ENCODE measurements at regions not wholly inside any gene's neighbourhood (a gene's known extent, or its start where the extent isn't known, plus 50 kb on each side); places are given as distances from the start of the nearest gene placed in this dataset.
"Not testable (repeated sequence)": the region's sequence is repeated elsewhere in the genome, so short reads cannot be mapped to it uniquely, and the experiment has no call there.

DNA sequence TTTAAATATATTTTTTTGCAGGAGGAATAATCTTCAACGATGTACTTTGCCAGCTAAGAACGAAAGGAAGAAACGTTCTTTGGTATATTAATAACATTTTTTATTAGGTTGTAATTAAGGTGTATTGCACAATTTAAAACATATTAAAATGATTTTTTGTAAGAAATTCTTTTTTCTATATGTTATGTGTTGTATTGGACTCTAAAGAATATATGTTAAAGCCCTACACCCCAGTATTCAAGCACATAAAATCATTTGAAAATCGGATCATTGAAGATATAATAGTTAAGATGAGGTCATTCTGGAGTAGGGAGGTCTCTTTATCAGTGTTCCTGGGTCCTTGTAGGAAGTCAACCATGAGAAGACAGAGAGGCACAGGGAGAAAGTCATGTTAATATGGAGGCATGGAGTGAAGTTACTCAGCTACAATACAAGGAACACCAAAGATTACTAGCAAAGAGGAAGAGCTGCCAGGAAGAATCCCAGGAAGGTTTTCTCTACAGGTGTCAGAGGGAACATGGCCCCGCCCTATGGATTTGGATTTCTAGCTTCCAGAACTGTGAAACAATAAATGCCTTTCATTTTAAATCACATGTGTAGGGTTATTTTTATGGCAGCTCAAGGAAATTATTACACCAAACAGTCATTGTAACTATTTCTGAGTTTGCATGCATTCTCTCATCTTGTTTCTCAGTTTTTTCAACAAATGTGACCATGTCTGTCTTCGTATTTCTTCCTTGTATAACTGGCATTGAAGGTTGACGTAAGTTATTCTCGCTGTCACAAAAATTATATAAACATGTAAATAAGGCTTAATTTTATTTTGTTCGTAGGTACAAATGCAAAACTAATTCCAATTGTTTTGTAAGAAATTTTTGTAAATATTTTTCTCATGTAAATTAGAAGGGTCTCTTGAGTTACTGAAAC lies 75.4 kb upstream of the VPREB1 start:
- DNase-seq: no peak

DNA sequence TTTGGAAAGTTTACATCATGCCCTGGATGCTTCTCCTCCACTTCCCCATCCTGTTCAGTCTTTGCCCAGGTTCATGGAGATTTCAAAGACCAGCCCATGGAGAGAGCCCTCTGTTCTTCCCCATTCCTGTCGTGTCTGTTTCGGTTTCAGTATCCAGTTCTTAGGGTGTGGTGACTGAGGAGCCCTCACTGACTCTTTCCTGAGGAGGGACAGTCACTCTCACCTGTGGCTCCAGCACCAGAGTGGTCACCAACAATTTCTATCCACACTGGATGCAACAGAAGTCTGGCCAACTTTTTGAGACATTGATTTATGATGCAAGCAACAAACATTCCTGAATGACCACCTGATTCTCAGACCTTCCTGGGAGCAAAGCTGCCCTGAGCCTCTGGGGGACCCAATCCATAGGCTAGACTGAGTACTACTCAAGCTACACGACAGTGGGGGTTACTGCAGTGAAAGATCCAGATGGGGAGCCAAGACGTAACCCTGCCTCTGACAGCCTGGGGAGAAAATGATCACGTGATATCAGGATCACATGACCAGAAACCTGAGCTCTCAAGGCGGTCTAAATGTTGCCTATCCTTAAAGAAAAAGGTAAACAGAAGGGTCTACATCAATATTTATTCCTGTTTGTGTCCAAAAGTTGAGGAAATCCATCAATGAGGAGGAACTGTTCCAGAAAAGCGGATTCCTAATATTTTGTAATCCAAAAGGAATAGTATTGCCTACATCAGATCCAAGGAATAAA lies 76.2 kb upstream of the VPREB1 start:
- DNase-seq: no peak

DNA sequence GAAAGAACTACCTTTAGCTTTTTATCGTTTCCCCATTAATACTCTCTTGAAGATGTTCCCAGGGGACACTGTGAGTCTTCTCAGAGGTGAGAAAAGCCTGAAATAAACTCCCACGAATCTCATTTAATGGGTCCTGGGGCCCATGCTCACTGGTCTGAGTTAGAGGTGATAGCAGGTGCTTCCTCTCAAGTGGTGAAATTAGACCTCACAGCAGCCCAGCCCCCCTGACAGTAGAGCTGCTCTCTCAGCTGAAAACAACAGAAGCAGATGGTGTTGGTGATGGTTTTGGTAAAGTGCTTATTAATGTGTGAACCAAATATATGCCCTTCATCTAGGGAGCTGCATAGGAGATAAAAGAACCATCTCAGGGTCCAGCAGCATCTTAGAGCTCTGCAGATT lies 76.8 kb upstream of the VPREB1 start:
- DNase-seq: no peak

DNA sequence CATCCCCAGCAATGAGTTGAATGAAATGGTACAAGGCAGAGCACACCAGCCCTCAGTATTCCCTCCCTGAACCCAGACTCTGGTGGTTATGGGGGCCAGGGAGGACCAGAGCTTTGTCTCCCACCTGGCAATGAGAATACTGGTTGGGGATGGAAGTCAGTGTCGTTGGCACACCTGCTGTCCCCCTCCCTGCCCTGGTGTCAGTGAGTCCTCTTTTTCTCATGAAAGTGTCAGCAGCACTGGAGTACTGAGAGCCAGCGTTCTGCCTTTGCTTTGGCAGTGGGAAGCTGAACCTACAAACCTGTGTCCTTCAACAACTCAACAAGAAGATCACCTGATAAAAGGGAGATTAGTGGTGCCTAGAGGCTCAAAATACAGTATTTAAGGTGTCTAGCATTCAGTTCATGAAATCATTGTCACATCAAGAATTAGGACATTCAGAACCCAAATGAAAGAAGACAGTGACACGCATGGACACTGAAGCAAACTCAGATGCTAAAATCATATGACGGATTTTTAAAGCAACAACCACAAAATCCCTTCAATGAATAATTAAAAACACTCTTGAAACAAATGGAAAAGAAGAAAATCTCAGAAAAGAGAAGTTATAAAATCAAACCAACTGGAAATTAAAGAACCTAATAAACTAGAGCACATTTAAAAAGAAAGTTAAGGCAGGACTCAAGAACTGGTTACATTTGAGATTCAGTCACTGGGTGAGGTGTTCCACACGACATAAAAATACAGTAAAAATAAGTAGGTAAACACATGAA lies 77.5 kb upstream of the VPREB1 start:
- DNase-seq: no peak

DNA sequence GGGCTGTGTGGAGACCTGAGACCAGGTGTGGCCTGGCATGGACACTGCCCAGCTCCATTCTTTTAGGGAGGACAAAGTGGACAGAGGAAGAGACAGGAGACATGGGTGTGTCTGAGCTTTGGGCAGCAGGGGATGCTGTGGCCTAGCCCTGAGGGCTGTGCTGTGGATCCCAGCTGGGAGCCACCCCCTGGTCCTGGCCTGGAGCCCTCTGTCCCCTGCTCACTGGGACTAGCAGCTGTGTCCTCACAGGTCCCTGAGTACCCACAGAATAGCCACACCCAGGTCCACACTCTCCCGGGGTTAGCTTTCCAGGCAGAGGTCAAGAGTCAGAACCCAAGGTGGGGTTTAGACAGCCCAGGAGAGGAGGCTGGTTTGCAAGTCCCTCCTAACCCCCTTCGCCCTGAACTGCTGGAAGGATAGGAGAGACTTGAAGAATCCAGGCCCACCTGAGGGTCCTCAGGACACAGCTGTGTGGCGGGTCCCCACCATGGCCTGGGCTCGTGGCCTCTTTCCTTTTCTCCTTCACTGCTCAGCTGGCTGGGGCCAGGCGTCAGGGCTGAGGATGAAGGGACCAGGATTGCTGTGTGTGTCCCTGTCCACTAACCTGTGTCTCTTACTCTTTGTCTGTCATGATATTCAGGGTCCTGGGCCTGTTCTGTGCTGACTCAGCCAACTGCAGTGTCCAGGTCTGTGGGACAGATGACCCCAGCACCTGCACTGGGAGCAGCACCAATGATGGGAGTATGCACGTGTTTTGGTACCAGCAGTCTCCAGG lies 78.5 kb upstream of the VPREB1 start:
- no peak for DNase-seq

DNA sequence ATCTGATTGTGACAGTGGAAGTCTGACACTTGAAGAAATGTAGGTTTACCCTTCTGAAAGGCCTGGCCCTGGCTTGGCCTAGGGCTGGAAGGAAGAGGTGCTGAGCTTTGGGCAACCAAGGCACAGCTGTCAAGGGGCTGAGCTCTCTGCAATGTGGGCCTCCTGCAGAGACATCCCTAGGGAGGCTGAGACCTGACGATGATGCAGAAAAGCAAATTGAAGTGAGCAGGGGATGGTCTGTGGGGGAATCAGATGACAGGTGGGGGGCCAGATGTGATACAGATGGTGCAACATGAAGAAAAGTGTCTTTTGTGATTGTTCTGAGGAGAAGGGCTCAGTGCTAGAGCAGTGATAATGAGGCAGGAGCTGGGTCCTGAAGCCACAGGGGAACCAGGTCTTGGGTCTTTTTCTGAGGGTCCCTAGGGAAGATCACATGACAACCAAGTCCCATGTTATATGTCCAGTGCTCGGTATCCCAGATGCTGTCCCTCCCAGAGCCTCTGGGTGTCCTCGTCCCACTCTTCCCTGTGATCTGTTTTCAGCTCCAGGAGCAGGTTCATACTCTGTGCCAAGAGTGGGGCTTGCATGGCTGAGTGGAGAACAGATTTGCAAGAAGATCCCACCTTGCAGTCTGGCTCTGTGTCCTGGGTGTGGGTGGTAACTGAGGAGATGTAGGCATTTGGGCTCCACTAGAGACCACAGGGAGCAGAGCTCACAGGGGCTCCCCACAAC lies 79.9 kb upstream of the VPREB1 start:
- DNase-seq: no peak

DNA sequence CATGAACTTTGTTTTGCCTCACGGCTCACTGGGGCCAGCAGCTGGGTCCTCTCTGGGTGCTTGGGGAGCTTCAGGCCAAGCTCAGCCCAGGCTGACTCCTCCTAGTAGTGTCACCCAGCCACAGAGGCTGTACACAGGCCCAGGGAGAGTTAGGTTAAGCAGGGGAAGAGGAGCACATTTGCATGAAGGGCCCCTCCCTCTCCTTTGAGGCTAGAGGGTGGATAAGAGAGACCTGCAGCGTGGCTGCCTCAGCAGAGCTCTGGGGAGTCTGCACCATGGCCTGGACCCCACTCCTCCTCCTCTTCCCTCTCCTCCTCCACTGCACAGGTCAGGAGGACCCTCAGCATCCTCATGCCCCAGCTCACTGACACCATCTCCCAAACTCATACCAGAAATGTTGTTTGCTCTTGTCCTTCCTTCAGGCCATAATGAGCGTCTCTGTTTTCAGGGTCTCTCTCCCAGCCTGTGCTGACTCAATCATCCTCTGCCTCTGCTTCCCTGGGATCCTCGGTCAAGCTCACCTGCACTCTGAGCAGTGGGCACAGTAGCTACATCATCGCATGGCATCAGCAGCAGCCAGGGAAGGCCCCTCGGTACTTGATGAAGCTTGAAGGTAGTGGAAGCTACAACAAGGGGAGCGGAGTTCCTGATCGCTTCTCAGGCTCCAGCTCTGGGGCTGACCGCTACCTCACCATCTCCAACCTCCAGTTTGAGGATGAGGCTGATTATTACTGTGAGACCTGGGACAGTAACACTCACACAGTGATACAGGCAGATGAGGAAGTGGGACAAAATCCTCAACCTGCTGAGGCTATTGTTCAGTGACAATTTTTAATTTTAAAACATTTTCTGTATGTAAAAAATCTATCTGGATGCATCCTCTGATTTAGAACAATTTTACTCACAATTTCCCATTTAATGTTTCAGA lies 82.4 kb upstream of the VPREB1 start:
- DNase-seq: no peak

DNA sequence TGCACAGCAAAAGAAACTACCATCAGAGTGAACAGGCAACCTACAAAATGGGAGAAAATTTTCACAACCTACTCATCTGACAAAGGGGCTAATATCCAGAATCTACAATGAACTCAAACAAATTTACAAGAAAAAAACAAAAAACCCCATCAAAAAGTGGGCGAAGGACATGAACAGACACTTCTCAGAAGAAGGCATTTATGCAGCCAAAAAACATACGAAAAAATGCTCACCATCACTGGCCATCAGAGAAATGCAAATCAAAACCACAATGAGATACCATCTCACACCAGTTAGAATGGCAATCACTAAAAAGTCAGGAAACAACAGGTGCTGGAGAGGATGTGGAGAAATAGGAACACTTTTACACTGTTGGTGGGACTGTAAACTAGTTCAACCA lies 83.8 kb upstream of the VPREB1 start:
- not testable (repeated sequence) for DNase-seq

DNA sequence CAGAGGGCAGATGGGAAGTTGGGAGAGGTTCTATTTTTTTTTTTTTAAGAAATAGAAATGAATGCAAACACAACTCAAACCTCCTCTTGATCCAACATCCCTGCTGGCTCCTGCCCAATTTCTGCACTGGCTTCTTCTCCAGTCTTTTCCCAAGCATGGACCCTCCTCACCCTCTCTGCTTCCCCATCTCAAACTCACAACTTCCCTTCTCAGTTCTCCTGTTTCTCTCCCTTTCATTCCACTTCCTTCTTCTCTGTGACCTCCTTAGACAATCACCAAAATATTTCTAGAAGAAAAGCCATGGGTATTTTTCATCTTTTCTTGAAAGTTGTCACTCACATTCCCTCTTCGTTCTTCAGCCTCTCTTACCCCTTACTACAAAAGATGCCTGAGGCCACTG lies 85.2 kb upstream of the VPREB1 start:
- no peak for DNase-seq

DNA sequence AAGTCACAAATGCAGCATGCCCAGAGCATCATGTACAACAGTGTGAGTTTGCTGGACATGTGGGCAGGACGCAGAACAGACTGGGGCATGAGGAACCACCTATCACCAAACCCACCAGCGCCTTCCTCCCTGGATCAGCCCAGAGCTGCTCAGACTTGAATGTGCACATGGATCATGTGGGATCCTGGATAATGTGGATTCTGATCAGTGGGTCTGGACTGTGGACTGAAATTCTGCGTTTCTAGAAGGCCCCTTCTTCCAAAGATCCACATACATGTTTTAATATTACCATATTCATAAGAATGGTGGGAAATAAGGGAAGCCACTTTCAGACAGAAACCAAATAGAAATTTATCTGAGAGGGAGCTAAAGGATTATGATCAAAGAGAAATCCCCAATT lies 85.6 kb upstream of the VPREB1 start:
- no peak for DNase-seq

DNA sequence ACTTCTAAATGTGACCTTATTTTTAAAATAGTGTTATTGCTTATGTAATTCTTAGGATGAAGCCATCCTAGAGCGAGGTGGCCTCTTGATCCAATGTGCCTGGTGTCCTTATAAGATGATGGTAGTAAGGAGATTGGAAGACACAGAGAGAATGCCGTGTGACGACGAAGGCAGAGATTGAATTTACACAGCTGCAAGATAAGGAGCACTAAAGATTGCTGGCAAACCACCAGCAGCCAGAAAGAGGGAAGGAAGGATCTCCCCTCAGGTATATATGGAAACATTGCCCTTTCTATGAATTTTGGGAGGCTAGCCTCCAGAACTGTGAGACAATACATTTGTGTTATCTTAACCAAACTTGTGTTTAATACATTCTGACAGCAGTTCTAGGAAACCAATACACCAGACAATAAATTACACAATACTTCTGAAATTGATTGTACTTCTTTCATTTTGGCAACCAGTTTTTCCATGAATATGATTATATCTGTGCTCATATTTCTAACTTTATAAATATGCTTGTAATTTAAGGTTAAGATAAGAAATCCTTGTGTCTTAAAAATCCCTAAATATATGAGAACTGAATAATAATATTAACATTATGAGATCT lies 86.3 kb upstream of the VPREB1 start:
- DNase-seq: no peak

DNA sequence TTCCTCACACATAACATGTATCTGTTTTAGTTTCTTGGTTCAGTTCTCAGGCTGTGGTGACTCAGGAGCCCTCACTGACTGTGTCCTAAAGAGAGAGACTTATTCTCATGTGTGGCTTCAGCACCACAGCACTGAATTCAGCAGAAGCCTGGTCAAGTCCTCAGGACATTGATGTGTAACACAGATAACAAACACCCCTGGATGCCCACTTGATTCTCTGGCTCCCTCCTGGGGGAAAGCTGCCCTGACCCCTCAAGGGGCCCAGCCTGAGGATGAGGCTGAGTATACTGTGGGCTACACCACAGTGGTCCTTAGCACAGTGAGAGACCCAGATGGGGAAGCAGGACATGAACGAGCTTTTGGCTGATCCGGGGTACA lies 87.2 kb upstream of the VPREB1 start:
- DNase-seq: no peak

DNA sequence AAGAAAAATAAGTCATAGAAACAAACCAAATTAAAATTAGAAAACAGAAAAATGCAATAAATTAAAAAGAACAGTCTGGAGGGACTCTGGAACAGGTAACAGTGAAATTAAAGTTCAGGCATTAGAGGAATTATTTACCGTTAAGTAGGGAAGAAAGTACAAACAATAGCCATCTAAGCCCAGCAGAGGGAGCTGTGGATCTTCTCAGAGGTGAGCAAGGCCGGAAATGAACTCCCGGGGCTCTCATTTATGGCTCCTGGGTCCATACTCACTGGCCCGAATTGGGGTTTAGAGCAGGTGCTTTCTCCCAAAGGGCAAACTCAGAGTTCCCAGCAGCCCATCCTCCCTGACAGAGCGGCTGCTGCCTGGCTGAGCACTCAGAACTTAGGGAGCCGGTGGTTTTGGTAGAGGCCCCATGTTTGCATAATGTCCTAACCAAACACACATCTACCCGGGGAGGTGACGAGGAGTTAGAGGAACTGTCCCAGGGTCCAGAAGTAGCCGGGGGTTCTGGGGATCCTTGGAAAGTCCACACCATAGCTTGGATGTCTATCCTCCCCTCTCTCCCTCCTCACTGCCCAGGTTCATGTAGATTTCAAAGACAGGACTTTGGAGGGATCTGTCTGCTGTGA lies 87.8 kb upstream of the VPREB1 start:
- peak; percentile 61 for DNase-seq

DNA sequence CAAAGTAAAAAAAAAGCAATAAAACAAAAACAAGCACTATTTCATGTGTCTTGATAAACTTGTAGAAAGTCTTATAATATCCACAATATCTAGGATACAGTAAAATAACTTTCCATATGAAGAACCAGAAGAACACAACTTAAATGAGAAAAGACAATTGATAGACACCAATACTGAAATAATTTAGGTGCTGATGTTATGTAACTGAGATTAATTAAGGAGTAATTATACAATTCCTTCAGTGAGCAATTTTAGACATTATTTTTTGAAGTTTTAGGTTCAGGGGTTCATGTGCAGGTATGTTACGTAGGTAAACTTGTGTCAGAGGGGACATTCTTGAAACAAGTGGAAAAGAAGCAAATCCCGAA lies 88.3 kb upstream of the VPREB1 start:
- no peak for DNase-seq

DNA sequence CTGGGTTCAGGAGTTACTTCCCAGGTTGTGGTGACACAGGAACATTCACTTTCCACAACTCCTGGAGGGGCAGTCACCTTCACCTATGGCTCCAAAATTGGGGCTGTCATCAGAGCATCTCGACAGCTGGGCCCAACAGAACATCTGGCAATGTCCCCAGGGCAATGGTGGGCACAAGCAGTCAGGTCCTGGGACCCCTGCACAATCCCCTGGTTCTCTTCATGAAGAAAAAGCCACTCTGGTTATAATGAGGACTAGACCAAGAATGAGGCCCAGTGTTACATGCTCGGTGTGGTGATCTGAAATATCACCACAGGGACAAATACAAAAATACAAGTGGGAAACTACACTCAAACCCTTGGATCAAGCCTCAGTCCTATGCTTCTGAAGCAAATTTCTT lies 89.0 kb upstream of the VPREB1 start:
- no peak for DNase-seq

DNA sequence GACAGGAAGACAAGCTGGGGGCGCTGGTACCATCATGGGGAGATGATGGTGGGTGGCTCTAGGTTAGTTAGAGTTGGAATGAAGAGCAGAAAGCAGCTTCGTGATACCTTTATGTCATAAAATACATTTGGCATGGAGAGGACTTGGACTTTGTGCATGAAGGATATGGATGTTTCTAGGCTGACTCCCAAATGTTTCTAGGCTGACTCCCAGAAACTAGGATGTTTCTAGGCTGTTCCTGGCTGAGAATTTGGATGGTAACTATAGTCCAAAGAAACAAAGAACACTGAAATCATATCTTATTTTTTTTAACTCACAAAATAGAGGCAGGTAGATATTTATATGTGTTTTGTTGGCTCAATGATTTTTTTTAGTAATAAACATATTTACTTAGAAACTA lies 89.4 kb upstream of the VPREB1 start:
- DNase-seq: no peak

DNA sequence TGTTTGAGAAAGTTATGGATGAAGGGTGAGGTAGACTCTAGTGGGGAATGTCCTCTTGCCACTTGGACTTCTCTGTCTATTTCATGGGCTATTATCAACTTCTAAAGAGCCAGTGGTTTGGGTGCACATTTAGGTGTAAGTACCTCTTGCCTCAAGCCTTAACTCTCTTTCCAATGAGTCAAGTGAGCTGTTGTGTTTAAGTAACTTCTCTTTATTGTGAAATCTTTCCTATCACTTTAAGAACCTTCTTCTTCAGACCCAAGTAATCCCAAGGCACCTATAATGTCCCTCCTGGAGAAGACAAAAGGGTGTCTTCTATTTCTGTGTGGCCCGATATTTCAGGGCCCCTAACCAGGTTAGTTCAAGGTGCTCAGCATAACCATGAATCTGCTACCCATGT lies 90.5 kb upstream of the VPREB1 start:
- DNase-seq: no peak

DNA sequence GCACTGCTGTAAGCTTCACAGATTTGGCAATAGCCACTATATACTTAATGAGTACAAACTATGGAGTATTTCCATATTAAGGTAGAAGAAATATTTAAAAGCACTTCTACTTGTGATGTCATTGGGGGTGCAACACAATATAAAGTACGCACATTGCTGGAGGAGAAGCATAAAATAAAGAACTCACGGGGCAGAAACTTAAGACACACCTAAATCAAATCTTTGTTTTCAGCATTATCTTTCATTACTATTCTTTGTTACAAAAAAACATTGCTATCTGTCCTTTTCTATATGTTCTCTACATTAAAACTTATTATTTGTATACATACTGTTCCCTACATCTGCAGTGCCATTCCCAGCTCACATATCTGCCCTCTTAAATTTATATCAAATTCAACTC lies 93.3 kb upstream of the VPREB1 start:
- DNase-seq: no peak

DNA sequence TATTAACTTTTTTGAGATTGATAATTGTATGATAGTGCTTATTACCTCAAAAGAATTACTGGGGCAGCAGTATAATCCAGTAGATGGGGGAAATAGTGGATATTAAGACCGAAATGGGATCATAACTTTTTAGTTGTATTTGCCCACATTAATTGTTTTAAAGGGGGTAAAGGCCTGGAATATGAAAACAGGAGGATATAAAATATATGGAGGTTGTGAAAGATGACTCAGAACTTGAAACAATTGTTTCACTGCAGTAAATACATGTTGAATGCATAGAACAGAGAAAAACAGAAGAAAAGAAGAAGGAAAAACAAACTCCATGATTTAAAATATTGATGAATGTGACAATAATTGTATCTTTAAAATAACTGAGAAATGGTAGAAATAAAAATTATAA lies 94.1 kb upstream of the VPREB1 start:
- no peak for DNase-seq

DNA sequence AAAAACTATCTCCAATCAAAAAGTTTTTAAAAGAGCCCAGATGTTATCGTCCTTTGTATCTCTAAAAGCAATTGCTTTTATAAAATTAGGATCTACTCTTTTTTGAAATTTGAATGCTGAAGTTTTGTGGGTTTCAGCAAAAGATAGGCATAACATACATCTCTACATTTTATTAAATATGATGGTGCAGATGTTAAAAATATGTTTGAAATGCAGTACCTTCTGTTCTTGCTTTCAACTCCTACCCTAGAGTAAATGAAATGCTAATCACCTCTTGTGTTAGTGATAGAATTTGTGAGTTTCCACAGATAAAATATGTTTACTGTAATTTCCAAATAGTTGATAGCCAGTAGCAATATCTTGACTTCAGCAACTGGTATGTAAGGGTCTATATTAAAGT lies 95.7 kb upstream of the VPREB1 start:
- no peak for DNase-seq
